NCI-H345 treated with DMSO at 0.1 percent for 48 hours (cell line): ENCODE measurements at regions not wholly inside any gene's neighbourhood (a gene's known extent, or its start where the extent isn't known, plus 50 kb on each side); places are given as distances from the start of the nearest gene placed in this dataset.

Source experiments
- DNase-seq: peaks from one replicate; lab custom pipeline; 2025; ENCODE audit not compliant: unreplicated experiment; lab: John Stamatoyannopoulos, UW

GRCh38 chr5:89756955-89757354, 652.6 kb downstream of the CETN3 start:
- DNase-seq: no peak

- no peak for DNase-seq
Observed at GRCh38 chr5:89755024-89755423, 654.5 kb downstream of the CETN3 start.

- DNase-seq: no peak
Observed at GRCh38 chr5:89735082-89735481, 674.5 kb downstream of the CETN3 start.

- no peak for DNase-seq
Observed at GRCh38 chr5:89733772-89734171, 675.8 kb downstream of the CETN3 start.

GRCh38 chr5:89729623-89730301, 679.8 kb downstream of the CETN3 start:
- DNase-seq: no peak

DNA sequence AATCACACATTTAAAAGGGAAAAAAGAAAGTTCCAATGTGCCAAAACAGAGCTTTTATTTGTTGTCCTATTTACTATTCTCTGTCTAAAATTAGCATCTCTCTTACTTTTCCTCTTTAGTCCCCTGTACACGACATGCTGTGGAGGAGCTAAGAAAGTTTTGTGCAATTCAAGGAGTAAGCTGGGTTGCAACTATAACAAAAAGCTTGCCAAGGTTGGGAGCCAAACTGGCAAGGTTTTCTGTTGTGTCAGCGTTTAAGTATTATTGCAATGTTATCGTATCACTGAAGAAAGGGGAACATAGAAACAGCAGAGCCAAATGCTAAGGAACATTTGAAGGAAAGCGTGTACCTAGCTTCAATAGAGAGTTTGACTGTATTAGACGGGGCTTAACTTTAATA, 680.8 kb downstream of the CETN3 start:
- no peak for DNase-seq

DNA sequence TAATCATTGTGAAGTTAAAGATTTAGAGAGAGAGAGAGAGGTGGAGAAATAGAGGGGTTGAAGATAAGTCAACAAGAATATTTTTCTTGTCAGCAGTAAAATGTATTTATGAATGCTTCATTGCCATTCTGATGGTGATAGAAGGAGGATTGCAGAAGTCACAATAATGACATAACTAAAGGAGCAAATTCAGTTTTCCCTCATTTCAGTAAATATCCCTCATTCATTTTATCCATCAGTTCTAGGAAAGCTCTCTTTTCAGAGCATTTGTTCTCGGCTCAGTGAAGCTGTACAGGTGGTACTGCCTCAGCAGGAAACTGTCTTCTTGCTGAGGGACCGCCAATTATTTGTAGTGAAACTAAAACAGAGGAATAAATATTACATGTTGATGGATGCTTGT, 681.4 kb downstream of the CETN3 start:
- no peak for DNase-seq

DNA sequence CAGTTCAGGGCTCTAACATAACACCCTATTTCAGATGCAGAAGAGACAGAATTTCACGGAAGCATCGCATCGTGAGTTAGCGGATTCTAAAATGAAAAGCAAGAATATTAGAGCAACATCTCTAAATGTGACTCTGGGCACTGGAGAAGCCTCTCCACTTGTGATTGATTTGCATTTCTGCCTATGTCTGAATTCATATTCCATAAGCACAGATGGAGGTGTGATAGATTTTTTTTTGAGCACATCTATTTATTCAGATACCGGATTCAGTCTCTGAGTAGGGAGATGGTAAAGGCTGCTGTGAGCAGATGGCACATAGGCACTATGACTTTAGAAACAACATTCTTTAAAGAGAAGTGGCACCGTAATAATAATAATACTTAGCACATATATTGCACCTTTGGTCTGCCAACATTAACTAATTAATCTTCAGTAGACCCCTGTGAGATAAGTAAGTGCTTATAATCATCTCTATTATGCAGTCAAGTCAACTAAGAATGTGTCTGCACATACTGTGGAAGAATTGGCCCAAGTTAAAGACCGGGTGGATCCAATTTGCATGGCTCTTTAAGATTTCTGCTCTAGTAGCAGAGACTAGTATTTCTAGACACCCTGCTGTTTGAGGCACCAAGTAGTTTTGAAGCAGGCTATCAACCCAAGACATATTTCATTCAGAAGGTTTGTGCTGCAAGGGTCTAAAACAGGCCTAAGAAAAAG, 685.0 kb downstream of the CETN3 start:
- DNase-seq: no peak

DNA sequence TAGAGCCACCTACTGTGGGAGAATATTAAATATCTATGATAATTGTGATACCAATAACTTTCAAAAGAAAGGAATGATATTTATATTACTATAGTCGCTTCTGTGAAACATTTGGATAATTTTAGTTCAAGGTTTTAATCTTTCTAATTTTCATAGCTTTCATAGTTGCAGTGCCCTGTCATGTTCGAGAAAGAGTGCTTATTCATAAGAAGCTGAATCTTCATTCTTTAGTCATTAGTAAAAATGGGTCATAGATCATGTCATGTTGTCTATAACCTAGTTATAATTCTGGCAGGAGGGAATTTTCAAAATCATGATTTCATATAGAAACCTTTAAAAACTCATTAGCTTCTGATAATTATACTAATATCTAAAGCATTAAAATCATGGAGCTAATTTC, 685.6 kb downstream of the CETN3 start:
- no peak for DNase-seq

GRCh38 chr5:89722538-89722937, 687.0 kb downstream of the CETN3 start:
- no peak for DNase-seq

- DNase-seq: no peak
Observed at GRCh38 chr5:89721931-89722330, 687.6 kb downstream of the CETN3 start.

GRCh38 chr5:89721353-89721752, 688.2 kb downstream of the CETN3 start:
- no peak for DNase-seq

DNA sequence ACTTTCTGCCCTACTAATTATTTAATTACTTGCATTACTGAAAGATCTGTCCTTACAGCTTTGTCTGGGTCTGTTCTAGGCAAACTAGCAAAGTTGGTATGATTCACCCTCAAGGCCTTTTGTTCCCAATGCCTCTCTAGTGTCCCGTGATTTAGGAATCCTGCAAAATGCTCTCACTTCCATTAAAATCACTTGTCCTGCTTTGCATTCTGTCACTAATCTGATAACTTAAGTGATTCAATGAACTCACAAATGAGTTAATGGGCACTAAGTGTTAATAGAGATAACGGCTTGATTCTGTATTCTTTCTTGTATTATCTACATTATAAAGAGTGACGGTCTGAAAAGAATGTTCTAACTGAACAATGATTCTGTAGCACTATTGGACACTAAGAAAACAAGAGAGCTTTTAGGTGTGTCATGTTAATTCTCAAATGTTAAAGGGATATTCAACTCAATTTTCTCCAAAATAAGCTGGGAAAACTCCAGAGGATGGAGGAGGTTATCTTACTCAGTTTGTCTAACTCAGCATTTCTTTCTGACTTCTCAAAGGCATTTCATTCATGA, 697.3 kb downstream of the CETN3 start:
- no peak for DNase-seq

- DNase-seq: no peak
Observed at GRCh38 chr5:89711526-89711925, 698.0 kb downstream of the CETN3 start.

- no peak for DNase-seq
Observed at GRCh38 chr5:89710006-89710405, 699.5 kb downstream of the CETN3 start.

DNA sequence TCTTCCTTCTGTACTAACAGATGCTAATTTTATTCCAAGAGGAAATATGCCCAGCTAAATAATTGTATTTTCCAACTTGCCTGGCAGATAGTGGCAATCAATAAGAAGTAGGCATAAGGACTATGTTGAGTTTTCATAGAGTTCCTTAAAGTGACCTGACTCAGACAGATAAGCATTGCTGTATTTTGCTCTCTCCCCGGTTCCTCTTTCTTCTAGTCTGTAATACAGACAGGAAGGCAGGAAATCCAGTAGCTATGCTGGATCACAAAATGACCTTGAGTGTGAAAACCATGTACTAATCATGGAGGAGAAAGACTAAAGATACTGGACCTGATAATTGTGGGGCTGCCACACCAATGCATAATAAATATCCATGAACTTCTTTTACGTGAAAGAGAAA, 701.7 kb downstream of the CETN3 start:
- DNase-seq: no peak

DNA sequence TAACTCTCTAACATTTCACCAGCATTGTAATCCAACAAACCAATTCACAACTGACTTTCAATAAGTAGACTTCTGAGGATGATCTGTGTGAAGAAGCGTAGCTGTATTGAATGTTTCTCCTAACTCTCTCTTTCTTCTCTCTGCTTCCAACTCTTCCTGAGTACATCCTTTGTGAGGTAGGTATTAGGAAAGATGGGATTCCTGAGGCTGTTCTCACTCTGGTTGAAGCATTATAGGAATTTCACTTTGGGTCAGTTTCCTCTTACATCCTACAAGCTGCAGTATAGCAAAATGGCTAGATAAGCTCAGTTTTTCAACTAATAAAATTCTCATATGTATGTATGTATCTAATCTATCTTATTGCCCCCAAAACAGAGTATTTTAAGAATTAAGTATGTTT, 702.8 kb downstream of the CETN3 start:
- no peak for DNase-seq

- no peak for DNase-seq
Observed at GRCh38 chr5:89703817-89704216, 705.7 kb downstream of the CETN3 start.

DNA sequence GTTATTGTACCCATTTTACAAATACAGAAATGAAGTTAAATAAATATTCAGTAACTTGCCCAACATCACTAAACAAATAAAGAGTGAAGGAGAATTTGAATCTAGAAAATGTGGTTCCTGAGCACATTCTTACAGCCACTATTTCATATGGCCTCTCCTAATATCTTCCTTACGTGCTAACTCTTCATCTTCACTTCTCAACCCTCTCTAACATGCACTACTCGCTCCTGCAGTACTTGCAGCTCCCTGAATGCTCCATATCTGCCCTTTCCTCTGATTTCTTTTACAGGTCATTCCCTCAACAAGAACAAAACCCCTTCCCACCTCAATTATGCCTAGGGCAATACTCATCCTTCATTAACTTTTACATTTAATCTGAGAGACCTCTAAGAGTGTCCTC, 711.5 kb downstream of the CETN3 start:
- no peak for DNase-seq

GRCh38 chr5:89697581-89697980, 712.0 kb downstream of the CETN3 start:
- DNase-seq: no peak

DNA sequence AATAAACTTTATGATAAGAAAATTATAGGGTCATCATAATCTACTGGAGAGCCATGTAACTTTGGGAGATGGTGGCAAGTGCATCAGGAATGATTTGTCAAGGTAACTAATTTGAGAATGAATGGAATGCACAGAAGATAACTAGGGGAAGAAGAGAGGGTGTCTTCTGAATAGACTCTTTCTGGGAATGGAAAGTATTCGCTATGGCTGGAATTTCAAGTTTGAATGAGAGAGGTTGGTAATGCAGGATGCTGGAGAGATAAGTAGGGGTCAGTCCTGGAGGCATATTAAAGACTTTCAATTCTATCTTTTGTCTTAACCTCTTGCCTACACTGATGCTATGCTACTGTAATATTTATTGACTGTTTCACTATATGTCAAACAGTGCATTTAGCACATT, 714.2 kb downstream of the CETN3 start:
- no peak for DNase-seq

GRCh38 chr5:89694026-89694550, 715.5 kb downstream of the CETN3 start:
- no peak for DNase-seq
